ENCODE measurements at regions not wholly inside any gene's neighbourhood (a gene's known extent, or its start where the extent isn't known, plus 50 kb on each side); places are given as distances from the start of the nearest gene placed in this dataset.

GRCh38 chr7:142689439-142690120, 59.7 kb upstream of the PRSS1 start:
- TF ChIP-seq, protein P1, sequence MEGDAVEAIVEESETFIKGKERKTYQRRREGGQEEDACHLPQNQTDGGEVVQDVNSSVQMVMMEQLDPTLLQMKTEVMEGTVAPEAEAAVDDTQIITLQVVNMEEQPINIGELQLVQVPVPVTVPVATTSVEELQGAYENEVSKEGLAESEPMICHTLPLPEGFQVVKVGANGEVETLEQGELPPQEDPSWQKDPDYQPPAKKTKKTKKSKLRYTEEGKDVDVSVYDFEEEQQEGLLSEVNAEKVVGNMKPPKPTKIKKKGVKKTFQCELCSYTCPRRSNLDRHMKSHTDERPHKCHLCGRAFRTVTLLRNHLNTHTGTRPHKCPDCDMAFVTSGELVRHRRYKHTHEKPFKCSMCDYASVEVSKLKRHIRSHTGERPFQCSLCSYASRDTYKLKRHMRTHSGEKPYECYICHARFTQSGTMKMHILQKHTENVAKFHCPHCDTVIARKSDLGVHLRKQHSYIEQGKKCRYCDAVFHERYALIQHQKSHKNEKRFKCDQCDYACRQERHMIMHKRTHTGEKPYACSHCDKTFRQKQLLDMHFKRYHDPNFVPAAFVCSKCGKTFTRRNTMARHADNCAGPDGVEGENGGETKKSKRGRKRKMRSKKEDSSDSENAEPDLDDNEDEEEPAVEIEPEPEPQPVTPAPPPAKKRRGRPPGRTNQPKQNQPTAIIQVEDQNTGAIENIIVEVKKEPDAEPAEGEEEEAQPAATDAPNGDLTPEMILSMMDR (IDR thresholded peaks at IDR 0.05): no peak
- DNase-seq: no peak

DNA sequence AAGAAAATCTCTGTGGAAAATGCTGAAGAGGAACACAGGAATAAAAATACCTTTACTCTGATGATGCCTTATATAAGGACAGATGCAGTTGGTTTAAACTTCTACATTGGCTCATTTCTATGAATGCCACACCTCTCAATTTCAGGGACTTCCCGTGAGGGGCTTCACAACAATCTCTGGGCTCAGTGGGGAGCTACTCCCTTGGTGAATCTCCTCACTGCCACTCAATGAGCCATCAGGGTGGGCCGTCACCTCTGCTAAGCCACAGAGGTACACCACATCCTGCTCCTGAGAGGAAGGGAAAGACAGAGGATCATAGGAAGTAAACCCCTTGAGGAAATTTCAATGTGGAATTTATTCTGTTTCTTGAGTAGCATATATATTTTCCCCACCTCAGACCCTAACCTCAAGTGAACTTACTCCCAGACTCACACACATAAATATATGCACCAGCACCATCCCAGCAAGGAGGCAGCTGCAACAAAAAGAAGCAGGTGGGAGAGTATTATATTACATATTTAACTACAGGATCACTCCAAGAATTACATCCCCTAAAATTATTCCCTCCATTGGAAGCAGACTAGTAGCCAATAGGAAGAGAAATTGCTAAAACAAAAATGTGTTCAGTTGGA, 63.3 kb upstream of the PRSS1 start:
- DNase-seq: no peak
- intact Hi-C loops (cut with DNase I): no loop called here
- H3K9me3 ChIP-seq: no peaks in the 10 kb centered on the region
- H3K36me3 ChIP-seq: no peaks in the 10 kb centered on the region
- TF ChIP-seq, protein P1 (IDR thresholded peaks at IDR 0.05): no peak
- H3K4me3 ChIP-seq: no peak overlapping the region
- H3K9ac ChIP-seq (ENCODE audit: low read depth in 2 of 2, low read length in 2 of 2): no peak overlapping the region
- no peaks in the 10 kb centered on the region for H3K27me3 ChIP-seq
- no peaks in the 10 kb centered on the region for H3K4me1 ChIP-seq
- no peak overlapping the region for H3K27ac ChIP-seq

More at GRCh38 chr7:142689439-142690120, 59.7 kb upstream of the PRSS1 start:
- intact Hi-C loops (cut with DNase I): no loop called here
- no peak overlapping the region for H3K27ac ChIP-seq
- no peaks in the 10 kb centered on the region for H3K27me3 ChIP-seq
- no peaks in the 10 kb centered on the region for H3K36me3 ChIP-seq
- no peak overlapping the region for H3K4me3 ChIP-seq
- no peak overlapping the region for H3K9ac ChIP-seq (ENCODE audit: low read depth in 2 of 2, low read length in 2 of 2)
- no peaks in the 10 kb centered on the region for H3K4me1 ChIP-seq
- no peaks in the 10 kb centered on the region for H3K9me3 ChIP-seq

DNA sequence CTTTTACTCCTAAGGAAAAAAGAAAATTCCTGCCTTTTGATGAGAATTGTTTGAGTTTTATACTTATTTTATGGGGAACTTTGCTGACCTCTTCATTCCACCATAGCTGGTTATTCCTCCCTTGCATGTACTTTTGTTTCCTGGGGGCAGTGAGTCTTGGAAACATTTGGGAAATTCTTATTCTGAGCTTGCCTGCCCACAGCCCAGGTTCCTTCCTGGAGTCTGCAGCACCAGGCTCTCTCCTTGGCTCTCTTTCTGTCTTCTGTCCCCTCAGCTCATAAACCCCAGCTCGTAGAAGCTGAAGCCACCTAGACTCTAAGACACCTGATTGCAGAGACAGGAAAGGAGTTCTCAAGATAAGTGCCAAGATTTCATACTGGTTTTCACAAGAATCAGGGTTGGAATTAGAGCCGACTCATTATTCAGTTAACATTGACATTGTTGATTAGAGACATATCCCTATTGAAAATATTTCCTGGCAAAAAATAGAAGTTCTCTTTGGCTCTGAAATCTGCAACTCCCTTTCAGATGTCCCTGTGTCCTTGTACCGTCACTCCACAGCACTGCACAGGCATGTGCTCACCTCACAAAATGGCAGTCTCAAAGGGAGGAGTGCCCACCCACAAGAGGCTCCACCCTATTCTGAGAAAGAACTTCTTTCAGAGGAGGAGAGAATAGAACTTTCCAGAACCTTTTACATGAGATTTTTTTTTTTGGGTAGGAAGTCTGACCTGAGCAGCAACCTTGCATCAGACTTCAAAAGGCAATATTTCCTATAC, 67.8 kb upstream of the PRSS1 start:
- Histone ChIP-seq H3K27me3 (no peaks in the 10 kb centered on the region), H3K4me1 (no peaks in the 10 kb centered on the region), H3K9ac (ENCODE audit: low read depth in 2 of 2, low read length in 2 of 2) (no peak overlapping the region), H3K27ac (no peak overlapping the region), H3K4me3 (no peak overlapping the region), H3K36me3 (no peaks in the 10 kb centered on the region), H3K9me3 (no peaks in the 10 kb centered on the region)
- intact Hi-C loops (cut with DNase I): no loop called here
- TF ChIP-seq, protein P1 (IDR thresholded peaks at IDR 0.05): no peak
- DNase-seq: no peak

- intact Hi-C loops (cut with DNase I): no loop called here
Measured at GRCh38 chr7:142671506-142671905, 77.8 kb upstream of the PRSS1 start.

GRCh38 chr7:142670511-142670910, 78.8 kb upstream of the PRSS1 start:
- intact Hi-C loops (cut with DNase I): no loop called here
- no peak for DNase-seq
- TF ChIP-seq, protein P1 (IDR thresholded peaks at IDR 0.05): no peak
- Histone ChIP-seq H3K4me1 (no peaks in the 10 kb centered on the region), H3K9me3 (no peaks in the 10 kb centered on the region), H3K27me3 (no peaks in the 10 kb centered on the region), H3K9ac (ENCODE audit: low read depth in 2 of 2, low read length in 2 of 2) (no peak overlapping the region), H3K27ac (no peak overlapping the region), H3K36me3 (no peaks in the 10 kb centered on the region), H3K4me3 (no peak overlapping the region)

More at GRCh38 chr7:142671506-142671905, 77.8 kb upstream of the PRSS1 start:
- no peak overlapping the region for H3K4me3 ChIP-seq
- H3K9me3 ChIP-seq: no peaks in the 10 kb centered on the region
- no peaks in the 10 kb centered on the region for H3K4me1 ChIP-seq
- H3K9ac ChIP-seq (ENCODE audit: low read depth in 2 of 2, low read length in 2 of 2): no peak overlapping the region
- TF ChIP-seq, protein P1 (IDR thresholded peaks at IDR 0.05): no peak
- no peak for DNase-seq
- no peaks in the 10 kb centered on the region for H3K36me3 ChIP-seq
- no peaks in the 10 kb centered on the region for H3K27me3 ChIP-seq
- no peak overlapping the region for H3K27ac ChIP-seq
